Gastroesophageal sphincter (tissue), 3 donors: ENCODE measurements at regions not wholly inside any gene's neighbourhood (a gene's known extent, or its start where the extent isn't known, plus 50 kb on each side); places are given as distances from the start of the nearest gene placed in this dataset.

ENCODE experiments used
- POLR2A ChIP-seq, 2 donors: fragments of 450-650 bp; IDR thresholded peaks; one replicate each; pipeline ENCODE4 v1.6.1; 2017; ENCODE audit warnings: antibody characterized with exemption in 2 of 2, mild to moderate bottlenecking in 2 of 2, moderate library complexity in 1 of 2
- POLR2AphosphoS5 ChIP-seq: sonication (generic); formaldehyde crosslinking; IDR thresholded peaks from one replicate; pipeline ENCODE4 v1.6.1; 2017; ENCODE audit warnings: antibody characterized with exemption
- TF ChIP-seq, protein P1 (sequence below), 4 experiments: fragments of 200-600 bp in 2 of 4; fragments of 450-650 bp in 2 of 4; sonication (generic) in 1 of 4; IDR thresholded peaks; one replicate each; pipeline ENCODE4 v1.5.1; 2017 to 2019; ENCODE audit warnings: antibody characterized with exemption in 4 of 4, mild to moderate bottlenecking in 2 of 4, moderate library complexity in 2 of 4

DNA sequence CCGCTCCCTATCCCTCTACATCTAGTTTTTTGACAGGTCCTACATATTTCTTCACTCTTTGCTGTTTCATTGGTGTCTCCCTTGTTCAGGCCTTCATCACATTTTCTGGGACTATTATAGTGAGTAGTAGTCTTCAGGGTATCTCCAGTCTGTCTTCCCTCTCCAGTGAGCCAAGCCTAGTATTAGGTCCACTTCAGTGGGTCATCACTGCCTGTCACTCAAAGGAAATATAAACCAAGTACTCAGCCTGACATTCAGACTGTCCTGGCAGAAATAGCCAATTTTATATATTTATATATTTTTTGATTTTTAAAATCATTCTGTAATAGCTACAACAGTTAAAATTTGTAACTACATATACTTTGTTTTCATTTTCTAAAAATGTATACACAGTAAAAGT lies 137.8 kb downstream of the CYB561 start:
- TF ChIP-seq, protein P1, sequence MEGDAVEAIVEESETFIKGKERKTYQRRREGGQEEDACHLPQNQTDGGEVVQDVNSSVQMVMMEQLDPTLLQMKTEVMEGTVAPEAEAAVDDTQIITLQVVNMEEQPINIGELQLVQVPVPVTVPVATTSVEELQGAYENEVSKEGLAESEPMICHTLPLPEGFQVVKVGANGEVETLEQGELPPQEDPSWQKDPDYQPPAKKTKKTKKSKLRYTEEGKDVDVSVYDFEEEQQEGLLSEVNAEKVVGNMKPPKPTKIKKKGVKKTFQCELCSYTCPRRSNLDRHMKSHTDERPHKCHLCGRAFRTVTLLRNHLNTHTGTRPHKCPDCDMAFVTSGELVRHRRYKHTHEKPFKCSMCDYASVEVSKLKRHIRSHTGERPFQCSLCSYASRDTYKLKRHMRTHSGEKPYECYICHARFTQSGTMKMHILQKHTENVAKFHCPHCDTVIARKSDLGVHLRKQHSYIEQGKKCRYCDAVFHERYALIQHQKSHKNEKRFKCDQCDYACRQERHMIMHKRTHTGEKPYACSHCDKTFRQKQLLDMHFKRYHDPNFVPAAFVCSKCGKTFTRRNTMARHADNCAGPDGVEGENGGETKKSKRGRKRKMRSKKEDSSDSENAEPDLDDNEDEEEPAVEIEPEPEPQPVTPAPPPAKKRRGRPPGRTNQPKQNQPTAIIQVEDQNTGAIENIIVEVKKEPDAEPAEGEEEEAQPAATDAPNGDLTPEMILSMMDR (IDR thresholded peaks at IDR 0.05) = no peak
- TF ChIP-seq POLR2A (IDR thresholded peaks at IDR 0.05) = no peak
- no peak for TF ChIP-seq POLR2AphosphoS5
